Mesothelial cell of epicardium (in vitro differentiated cells): ENCODE measurements at regions not wholly inside any gene's neighbourhood (a gene's known extent, or its start where the extent isn't known, plus 50 kb on each side); places are given as distances from the start of the nearest gene placed in this dataset.

ENCODE experiments used
- DNase-seq, 2 experiments: peaks; one replicate each; pipeline ENCODE4 v3.0.0; 2021; ENCODE audit warnings: low spot score in 2 of 2; ENCODE audit not compliant: unreplicated experiment in 2 of 2
- H3K27ac Mint-ChIP-seq: 2 replicates; pipeline ENCODE4 v1.8.0; 2021; ENCODE audit warnings: mixed read lengths
- H3K27me3 Mint-ChIP-seq: 2 replicates; pipeline ENCODE4 v1.8.0; 2021; ENCODE audit warnings: low read depth, mixed read lengths
- H3K36me3 Mint-ChIP-seq: 2 replicates; pipeline ENCODE4 v1.8.0; 2021; ENCODE audit warnings: mixed read lengths
- H3K4me1 Mint-ChIP-seq: 2 replicates; pipeline ENCODE4 v1.8.0; 2021; ENCODE audit warnings: mixed read lengths
- H3K4me3 Mint-ChIP-seq: 2 replicates; pipeline ENCODE4 v1.8.0; 2021; ENCODE audit warnings: mild to moderate bottlenecking, moderate library complexity, mixed read lengths
- H3K9me3 Mint-ChIP-seq: 2 replicates; pipeline ENCODE4 v1.8.0; 2021; ENCODE audit warnings: mixed read lengths
- CTCF ChIP-seq: fragments of 200-600 bp; sonication (generic); IDR thresholded peaks from one replicate; pipeline ENCODE4 v1.5.0; 2021; ENCODE audit warnings: antibody characterized with exemption; ENCODE audit not compliant: unreplicated experiment

DNA sequence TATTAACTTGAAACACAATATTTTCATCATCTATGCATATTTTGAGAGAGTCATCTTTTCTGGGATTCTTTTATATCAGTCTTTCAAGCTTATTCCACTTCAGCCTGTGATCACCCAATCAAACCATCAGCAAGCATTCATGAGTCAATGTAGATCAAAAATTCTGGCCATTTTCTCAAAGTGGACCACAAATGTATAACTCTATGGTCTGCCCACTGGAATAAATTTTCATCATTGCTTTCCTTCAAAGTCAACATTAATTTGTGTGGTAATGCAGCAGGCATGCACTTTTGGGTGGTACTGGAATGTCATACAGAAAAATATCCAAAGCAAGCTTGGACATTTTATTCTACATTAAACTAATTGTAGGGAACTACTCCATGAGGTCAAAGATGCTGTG is 1013.0 kb downstream of the STIM2 start:
- Mint-ChIP-seq H3K27ac (no peak overlapping the region), H3K4me3 (no peak overlapping the region), H3K27me3 (no peaks in the 10 kb centered on the region), H3K9me3 (peaks cover 1% of the 10 kb centered on the region), H3K36me3 (no peaks in the 10 kb centered on the region), H3K4me1 (no peaks in the 10 kb centered on the region)
- DNase-seq = no peak
- TF ChIP-seq CTCF = no peak

GRCh38 chr4:27881705-27882104 is 1021.1 kb downstream of the STIM2 start:
- Mint-ChIP-seq H3K4me3 (no peak overlapping the region), H3K9me3 (peaks cover 12% of the 10 kb centered on the region), H3K27me3 (peaks cover 3% of the 10 kb centered on the region), H3K4me1 (no peaks in the 10 kb centered on the region), H3K27ac (no peak overlapping the region), H3K36me3 (no peaks in the 10 kb centered on the region)
- TF ChIP-seq CTCF = no peak
- no peak for DNase-seq

DNA sequence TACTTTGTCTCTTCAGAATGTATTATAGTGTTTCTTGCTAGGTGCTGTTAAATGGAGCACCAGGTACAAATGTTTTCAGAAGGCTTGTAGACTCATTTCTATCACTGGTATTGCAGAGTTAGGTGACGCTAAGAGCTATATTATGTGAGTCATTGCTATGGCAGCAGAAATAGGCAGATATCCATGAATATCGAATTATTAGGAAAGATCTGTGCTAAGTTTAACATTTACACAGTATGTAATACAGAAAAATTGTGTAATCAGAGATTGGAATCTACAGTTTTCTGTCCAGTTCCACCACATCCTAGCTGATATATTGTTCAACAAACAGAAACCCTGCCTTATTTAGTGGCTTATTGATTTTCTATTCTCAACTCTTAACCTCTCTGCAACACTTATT is 1025.5 kb downstream of the STIM2 start:
- Mint-ChIP-seq H3K9me3 (peaks cover 3% of the 10 kb centered on the region), H3K4me3 (no peak overlapping the region), H3K4me1 (no peaks in the 10 kb centered on the region), H3K36me3 (no peaks in the 10 kb centered on the region), H3K27me3 (peaks cover 10% of the 10 kb centered on the region), H3K27ac (no peak overlapping the region)
- no peak for DNase-seq
- TF ChIP-seq CTCF = no peak

DNA sequence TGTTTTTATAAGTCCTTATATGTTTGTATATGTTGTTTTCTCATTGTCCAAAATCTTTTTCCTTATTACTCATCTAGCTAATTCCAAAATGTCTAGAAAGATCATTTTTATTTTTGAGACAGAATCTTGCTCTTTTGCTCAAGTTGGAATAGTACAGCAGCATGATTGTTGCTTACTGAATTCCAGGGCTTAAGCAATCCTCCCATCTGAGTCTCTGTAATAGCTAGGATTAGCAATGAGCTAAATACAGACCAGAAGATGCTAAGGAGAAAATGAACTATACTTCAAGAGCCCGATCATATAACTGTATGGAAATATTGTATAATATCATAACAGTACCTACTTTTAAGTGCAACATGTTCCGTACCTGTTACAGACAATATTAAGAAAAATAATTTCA is 1027.0 kb downstream of the STIM2 start:
- TF ChIP-seq CTCF = no peak
- no peak overlapping the region for H3K4me3 Mint-ChIP-seq
- H3K27me3 Mint-ChIP-seq = peaks cover 10% of the 10 kb centered on the region
- H3K27ac Mint-ChIP-seq = no peak overlapping the region
- no peaks in the 10 kb centered on the region for H3K9me3 Mint-ChIP-seq
- no peak for DNase-seq
- H3K36me3 Mint-ChIP-seq = no peaks in the 10 kb centered on the region
- no peaks in the 10 kb centered on the region for H3K4me1 Mint-ChIP-seq

- H3K9me3 Mint-ChIP-seq = no peaks in the 10 kb centered on the region
- H3K4me3 Mint-ChIP-seq = no peak overlapping the region
- H3K27me3 Mint-ChIP-seq = peaks cover 10% of the 10 kb centered on the region
- H3K27ac Mint-ChIP-seq = no peak overlapping the region
- no peaks in the 10 kb centered on the region for H3K36me3 Mint-ChIP-seq
- H3K4me1 Mint-ChIP-seq = no peaks in the 10 kb centered on the region
- TF ChIP-seq CTCF = no peak
- DNase-seq = no peak
These were observed 1027.9 kb downstream of the STIM2 start for GRCh38 chr4:27888505-27888904.

GRCh38 chr4:27894951-27895350 is 1034.3 kb downstream of the STIM2 start:
- H3K27ac Mint-ChIP-seq = no peak overlapping the region
- DNase-seq = no peak
- H3K4me3 Mint-ChIP-seq = no peak overlapping the region
- H3K9me3 Mint-ChIP-seq = no peaks in the 10 kb centered on the region
- no peaks in the 10 kb centered on the region for H3K36me3 Mint-ChIP-seq
- no peak for TF ChIP-seq CTCF
- peaks cover 2% of the 10 kb centered on the region for H3K27me3 Mint-ChIP-seq
- H3K4me1 Mint-ChIP-seq = no peaks in the 10 kb centered on the region
